A549 (cell line): ENCODE measurements at regions not wholly inside any gene's neighbourhood (a gene's known extent, or its start where the extent isn't known, plus 50 kb on each side); places are given as distances from the start of the nearest gene placed in this dataset.

Experiments
- BHLHE40 ChIP-seq: IDR thresholded peaks from 2 replicates; pipeline ENCODE4 v1.6.1; 2012; ENCODE audit warnings: low read depth, low read length, inconsistent platforms
- KDM1A ChIP-seq: fragments of 200-600 bp; sonication (generic); IDR thresholded peaks from 2 replicates; pipeline ENCODE4 v1.6.1; 2016; ENCODE audit warnings: low read depth, mild to moderate bottlenecking
- RAD21 ChIP-seq, 2 experiments: fragments of >200 bp in 1 of 2; sonication (Bioruptor Twin) in 1 of 2; formaldehyde crosslinking in 1 of 2; IDR thresholded peaks in 1 of 2; conservative IDR thresholded peaks in 1 of 2; 2 replicates in 1 of 2; 3 replicates in 1 of 2; pipeline ENCODE4 v1.6.1; 2012 to 2018; ENCODE audit warnings: inconsistent platforms in 1 of 2
- RNF2 ChIP-seq: fragments of 200-600 bp; sonication (generic); IDR thresholded peaks from 2 replicates; pipeline ENCODE4 v1.6.1; 2016; ENCODE audit warnings: low read depth, mild to moderate bottlenecking, antibody characterized with exemption, moderate library complexity, borderline replicate concordance
- SMC3 ChIP-seq: fragments of >200 bp; sonication (Bioruptor Twin); formaldehyde crosslinking; IDR thresholded peaks from 3 replicates; pipeline ENCODE4 v1.6.1; 2018; ENCODE audit warnings: inconsistent platforms
- TF ChIP-seq, protein P1 (sequence below): fragments of >200 bp; sonication (Bioruptor Twin); formaldehyde crosslinking; IDR thresholded peaks from 3 replicates; pipeline ENCODE4 v1.5.1; 2016
- TF ChIP-seq, protein P2 (sequence below): fragments of 250-450 bp; sonication (Bioruptor Pico); IDR thresholded peaks from 2 replicates; pipeline ENCODE4 v1.5.0; 2021; ENCODE audit warnings: mild to moderate bottlenecking, moderate library complexity, borderline replicate concordance

DNA sequence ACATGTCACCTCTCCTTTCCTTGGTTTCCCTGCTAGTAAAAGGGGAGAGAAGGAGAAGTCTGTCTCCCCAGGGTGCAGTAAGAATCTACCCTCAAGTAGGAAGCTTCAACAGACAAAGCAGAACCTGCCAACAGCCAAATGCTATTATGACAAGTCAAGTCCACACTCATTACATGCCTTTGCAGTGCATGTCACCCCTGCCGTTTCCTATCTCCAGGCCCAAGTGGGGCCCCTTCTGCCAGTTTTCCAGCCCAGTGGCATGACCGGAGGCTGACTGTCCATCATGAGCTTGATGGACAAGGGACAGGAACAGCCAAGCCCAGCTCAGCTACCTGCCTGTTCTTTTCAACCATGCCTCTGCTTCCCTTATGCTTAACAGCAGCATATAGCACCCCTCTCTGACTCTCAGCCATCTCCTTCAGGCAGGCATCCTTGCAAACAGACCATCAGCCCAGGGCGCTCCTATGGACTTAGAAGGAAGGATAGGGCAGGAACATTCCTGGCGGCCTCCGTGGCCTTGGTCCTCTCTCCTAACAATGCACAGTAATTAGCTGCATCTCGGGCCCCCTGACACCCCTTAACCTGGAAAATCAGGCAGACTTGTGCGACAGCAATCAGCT is 107.2 kb upstream of the RAD23B start:
- TF ChIP-seq RAD21 (conservative IDR thresholded peaks at IDR 0.05 in 1 of 2, IDR thresholded peaks at IDR 0.05 in 1 of 2) (no peak), SMC3 (no peak), BHLHE40 (no peak), KDM1A (no peak), RNF2 (no peak)
- TF ChIP-seq, protein P1, sequence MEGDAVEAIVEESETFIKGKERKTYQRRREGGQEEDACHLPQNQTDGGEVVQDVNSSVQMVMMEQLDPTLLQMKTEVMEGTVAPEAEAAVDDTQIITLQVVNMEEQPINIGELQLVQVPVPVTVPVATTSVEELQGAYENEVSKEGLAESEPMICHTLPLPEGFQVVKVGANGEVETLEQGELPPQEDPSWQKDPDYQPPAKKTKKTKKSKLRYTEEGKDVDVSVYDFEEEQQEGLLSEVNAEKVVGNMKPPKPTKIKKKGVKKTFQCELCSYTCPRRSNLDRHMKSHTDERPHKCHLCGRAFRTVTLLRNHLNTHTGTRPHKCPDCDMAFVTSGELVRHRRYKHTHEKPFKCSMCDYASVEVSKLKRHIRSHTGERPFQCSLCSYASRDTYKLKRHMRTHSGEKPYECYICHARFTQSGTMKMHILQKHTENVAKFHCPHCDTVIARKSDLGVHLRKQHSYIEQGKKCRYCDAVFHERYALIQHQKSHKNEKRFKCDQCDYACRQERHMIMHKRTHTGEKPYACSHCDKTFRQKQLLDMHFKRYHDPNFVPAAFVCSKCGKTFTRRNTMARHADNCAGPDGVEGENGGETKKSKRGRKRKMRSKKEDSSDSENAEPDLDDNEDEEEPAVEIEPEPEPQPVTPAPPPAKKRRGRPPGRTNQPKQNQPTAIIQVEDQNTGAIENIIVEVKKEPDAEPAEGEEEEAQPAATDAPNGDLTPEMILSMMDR, result no peak
- TF ChIP-seq, protein P2, sequence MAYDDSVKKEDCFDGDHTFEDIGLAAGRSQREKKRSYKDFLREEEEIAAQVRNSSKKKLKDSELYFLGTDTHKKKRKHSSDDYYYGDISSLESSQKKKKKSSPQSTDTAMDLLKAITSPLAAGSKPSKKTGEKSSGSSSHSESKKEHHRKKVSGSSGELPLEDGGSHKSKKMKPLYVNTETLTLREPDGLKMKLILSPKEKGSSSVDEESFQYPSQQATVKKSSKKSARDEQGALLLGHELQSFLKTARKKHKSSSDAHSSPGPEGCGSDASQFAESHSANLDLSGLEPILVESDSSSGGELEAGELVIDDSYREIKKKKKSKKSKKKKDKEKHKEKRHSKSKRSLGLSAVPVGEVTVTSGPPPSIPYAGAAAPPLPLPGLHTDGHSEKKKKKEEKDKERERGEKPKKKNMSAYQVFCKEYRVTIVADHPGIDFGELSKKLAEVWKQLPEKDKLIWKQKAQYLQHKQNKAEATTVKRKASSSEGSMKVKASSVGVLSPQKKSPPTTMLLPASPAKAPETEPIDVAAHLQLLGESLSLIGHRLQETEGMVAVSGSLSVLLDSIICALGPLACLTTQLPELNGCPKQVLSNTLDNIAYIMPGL, result no peak
